Mesendoderm (in vitro differentiated cells): ENCODE measurements at regions not wholly inside any gene's neighbourhood (a gene's known extent, or its start where the extent isn't known, plus 50 kb on each side); places are given as distances from the start of the nearest gene placed in this dataset.

ENCODE experiments used
- DNase-seq: peaks from one replicate; pipeline ENCODE4 v3.0.0; 2013
- H2AK5ac ChIP-seq: 2 replicates; pipeline ENCODE4 v1.6.1; 2013; ENCODE audit warnings: low read length, inconsistent platforms
- H2BK120ac ChIP-seq: 2 replicates; pipeline ENCODE4 v1.6.1; 2013; ENCODE audit warnings: low read depth, mild to moderate bottlenecking, low read length, moderate library complexity, mixed read lengths
- H2BK15ac ChIP-seq: replicated peaks from 2 replicates; pipeline ENCODE4 v1.6.1; 2013; ENCODE audit warnings: low read depth, mild to moderate bottlenecking, moderate library complexity
- H2BK5ac ChIP-seq: 2 replicates; pipeline ENCODE4 v1.6.1; 2013; ENCODE audit warnings: low read length, inconsistent platforms
- H3K18ac ChIP-seq: 2 replicates; pipeline ENCODE4 v1.6.1; 2013; ENCODE audit warnings: mild to moderate bottlenecking, low read length, mixed read lengths
- H3K23ac ChIP-seq: one replicate; pipeline ENCODE4 v1.6.1; 2013; ENCODE audit warnings: low read length
- H3K27ac ChIP-seq: 2 replicates; pipeline ENCODE4 v1.5.1; 2013; ENCODE audit warnings: low read depth, mild to moderate bottlenecking, inconsistent platforms, low read length, moderate library complexity
- H3K27me3 ChIP-seq: 2 replicates; pipeline ENCODE4 v1.6.1; 2013; ENCODE audit warnings: low read length, control low read depth, mild to moderate bottlenecking, inconsistent platforms; ENCODE audit not compliant: insufficient read depth, poor library complexity
- H3K36me3 ChIP-seq: 2 replicates; pipeline ENCODE4 v1.6.1; 2013; ENCODE audit warnings: low read length, inconsistent platforms; ENCODE audit not compliant: control insufficient read depth, insufficient read depth
- H3K4ac ChIP-seq: one replicate; pipeline ENCODE4 v1.6.1; 2013; ENCODE audit warnings: low read depth, mild to moderate bottlenecking, low read length, moderate library complexity
- H3K4me1 ChIP-seq: 2 replicates; pipeline ENCODE4 v1.6.1; 2013; ENCODE audit warnings: low read depth, low read length, inconsistent platforms; ENCODE audit not compliant: control insufficient read depth
- H3K4me2 ChIP-seq: 2 replicates; pipeline ENCODE4 v1.6.1; 2013; ENCODE audit warnings: low read length
- H3K4me3 ChIP-seq: 2 replicates; pipeline ENCODE4 v1.5.1; 2013; ENCODE audit warnings: mild to moderate bottlenecking, low read length
- H3K56ac ChIP-seq: one replicate; pipeline ENCODE4 v1.6.1; 2013; ENCODE audit warnings: low read length
- H3K79me1 ChIP-seq: 2 replicates; pipeline ENCODE4 v1.6.1; 2013; ENCODE audit warnings: low read length, inconsistent platforms
- H3K79me2 ChIP-seq: 2 replicates; pipeline ENCODE4 v1.6.1; 2013; ENCODE audit warnings: mild to moderate bottlenecking, low read length; ENCODE audit not compliant: control insufficient read depth, insufficient read depth
- H3K9ac ChIP-seq: 2 replicates; pipeline ENCODE4 v1.6.1; 2013; ENCODE audit warnings: low read length, inconsistent platforms
- H4K5ac ChIP-seq: one replicate; pipeline ENCODE4 v1.6.1; 2013; ENCODE audit warnings: low read length
- H4K8ac ChIP-seq: one replicate; pipeline ENCODE4 v1.6.1; 2013; ENCODE audit warnings: low read depth, mild to moderate bottlenecking, control low read depth, low read length, moderate library complexity
- WGBS: extraction: QIAGEN DNeasy Blood & Tissue Kit; methylation state at CpG from one replicate; pipeline ENCODE4 v1.1.7; 2013; ENCODE audit warnings: low lambda C conversion rate, missing lambda C conversion rate; ENCODE audit not compliant: insufficient coverage; ENCODE audit errors: extremely low coverage; 5-methylcytosine and 5-hydroxymethylcytosine counted together

DNA sequence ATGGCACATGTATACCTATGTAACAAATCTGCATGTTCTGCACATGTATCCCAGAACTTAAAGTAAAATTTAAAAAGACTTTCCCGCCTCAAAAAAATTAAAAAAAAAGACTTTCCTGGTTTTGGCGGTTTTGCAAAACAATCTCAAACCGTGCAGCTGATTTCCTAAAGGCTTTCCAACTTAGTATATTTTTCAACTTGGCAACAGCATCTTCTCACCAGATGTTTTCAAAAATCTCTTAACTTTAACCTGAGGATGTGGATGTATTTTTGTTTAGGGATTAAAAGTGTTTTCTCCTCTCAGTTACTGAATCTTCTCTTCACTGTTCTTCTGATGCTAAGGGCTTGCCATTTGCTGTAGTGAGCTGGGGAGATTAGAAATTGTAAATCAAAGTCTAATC is 96.5 kb upstream of the PLPP4 start:
- no peak overlapping the region for H2BK15ac ChIP-seq
- H3K23ac ChIP-seq = no peak overlapping the region
- H3K79me2 ChIP-seq = no peaks in the 10 kb centered on the region
- no peak overlapping the region for H3K4me3 ChIP-seq
- no peak overlapping the region for H4K5ac ChIP-seq
- DNase-seq = no peak
- H2BK5ac ChIP-seq = no peak overlapping the region
- H4K8ac ChIP-seq = no peak overlapping the region
- H3K4ac ChIP-seq = no peak overlapping the region
- no peak overlapping the region for H3K27ac ChIP-seq
- H3K36me3 ChIP-seq = no peaks in the 10 kb centered on the region
- H3K27me3 ChIP-seq = no peaks in the 10 kb centered on the region
- H3K4me1 ChIP-seq = no peaks in the 10 kb centered on the region
- no peak overlapping the region for H3K56ac ChIP-seq
- WGBS = no CpG with 5 or more reads among the region's 3 CpGs
- H3K18ac ChIP-seq = no peak overlapping the region
- no peak overlapping the region for H3K9ac ChIP-seq
- H2AK5ac ChIP-seq = no peak overlapping the region
- no peaks in the 10 kb centered on the region for H3K79me1 ChIP-seq
- H2BK120ac ChIP-seq = no peak overlapping the region
- no peak overlapping the region for H3K4me2 ChIP-seq

DNA sequence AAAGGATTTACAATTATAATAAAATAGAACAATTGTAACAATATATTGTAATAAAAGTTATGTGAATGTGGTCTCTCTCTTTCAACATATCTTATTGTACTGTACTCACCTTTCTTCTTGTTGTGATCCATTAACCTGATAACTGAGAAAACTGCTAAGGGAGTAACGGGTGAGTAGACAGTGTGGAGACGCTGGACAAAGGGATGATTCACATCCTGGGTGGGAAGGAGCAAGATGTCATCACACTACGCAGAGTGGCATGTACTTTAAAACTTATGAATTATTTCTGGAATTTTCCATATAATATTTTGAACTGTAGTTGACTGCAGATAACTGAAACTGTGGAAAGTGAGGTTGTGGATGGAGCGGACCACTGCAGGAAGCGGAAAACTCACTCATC is 91.2 kb upstream of the PLPP4 start:
- H2AK5ac ChIP-seq = no peak overlapping the region
- H3K18ac ChIP-seq = no peak overlapping the region
- no peak overlapping the region for H4K8ac ChIP-seq
- H3K56ac ChIP-seq = no peak overlapping the region
- no peak overlapping the region for H3K27ac ChIP-seq
- no peak overlapping the region for H3K4me2 ChIP-seq
- H3K4me1 ChIP-seq = no peaks in the 10 kb centered on the region
- H3K36me3 ChIP-seq = no peaks in the 10 kb centered on the region
- H3K27me3 ChIP-seq = no peaks in the 10 kb centered on the region
- no peak overlapping the region for H4K5ac ChIP-seq
- no peaks in the 10 kb centered on the region for H3K79me2 ChIP-seq
- no peak for DNase-seq
- H3K4ac ChIP-seq = no peak overlapping the region
- no peak overlapping the region for H2BK5ac ChIP-seq
- WGBS = no CpG with 5 or more reads among the region's 5 CpGs
- H3K79me1 ChIP-seq = no peaks in the 10 kb centered on the region
- H2BK120ac ChIP-seq = no peak overlapping the region
- no peak overlapping the region for H3K23ac ChIP-seq
- no peak overlapping the region for H3K9ac ChIP-seq
- no peak overlapping the region for H3K4me3 ChIP-seq
- no peak overlapping the region for H2BK15ac ChIP-seq

DNA sequence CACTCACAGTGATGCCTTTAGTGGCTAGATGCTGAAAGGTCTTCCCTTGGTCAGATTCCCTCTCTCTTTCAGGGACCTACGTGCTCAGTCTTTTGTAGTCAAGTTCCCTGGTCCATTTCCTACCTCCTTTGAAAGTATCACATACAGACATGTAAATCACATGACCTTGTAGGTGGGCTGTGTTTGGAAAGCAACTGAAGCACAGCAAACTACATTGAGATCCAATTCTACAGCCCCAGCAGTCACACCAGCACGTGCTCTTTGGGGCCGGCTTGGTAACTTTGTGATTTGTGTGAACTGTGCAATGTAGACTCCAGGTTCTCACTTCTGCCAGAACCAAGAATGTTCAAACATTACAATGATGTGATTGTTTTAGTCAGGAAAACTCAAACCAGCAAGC is 89.7 kb upstream of the PLPP4 start:
- no peaks in the 10 kb centered on the region for H3K36me3 ChIP-seq
- no peak overlapping the region for H3K4me2 ChIP-seq
- H4K8ac ChIP-seq = no peak overlapping the region
- H3K27ac ChIP-seq = no peak overlapping the region
- no peaks in the 10 kb centered on the region for H3K79me1 ChIP-seq
- H3K79me2 ChIP-seq = no peaks in the 10 kb centered on the region
- no peak overlapping the region for H3K4ac ChIP-seq
- H3K23ac ChIP-seq = no peak overlapping the region
- H3K56ac ChIP-seq = no peak overlapping the region
- no peak overlapping the region for H4K5ac ChIP-seq
- no peaks in the 10 kb centered on the region for H3K4me1 ChIP-seq
- no peaks in the 10 kb centered on the region for H3K27me3 ChIP-seq
- H3K4me3 ChIP-seq = no peak overlapping the region
- no peak for DNase-seq
- no peak overlapping the region for H2AK5ac ChIP-seq
- no peak overlapping the region for H2BK5ac ChIP-seq
- no peak overlapping the region for H2BK120ac ChIP-seq
- no peak overlapping the region for H2BK15ac ChIP-seq
- no peak overlapping the region for H3K9ac ChIP-seq
- WGBS = no CpG with 5 or more reads among the region's 3 CpGs
- H3K18ac ChIP-seq = no peak overlapping the region

DNA sequence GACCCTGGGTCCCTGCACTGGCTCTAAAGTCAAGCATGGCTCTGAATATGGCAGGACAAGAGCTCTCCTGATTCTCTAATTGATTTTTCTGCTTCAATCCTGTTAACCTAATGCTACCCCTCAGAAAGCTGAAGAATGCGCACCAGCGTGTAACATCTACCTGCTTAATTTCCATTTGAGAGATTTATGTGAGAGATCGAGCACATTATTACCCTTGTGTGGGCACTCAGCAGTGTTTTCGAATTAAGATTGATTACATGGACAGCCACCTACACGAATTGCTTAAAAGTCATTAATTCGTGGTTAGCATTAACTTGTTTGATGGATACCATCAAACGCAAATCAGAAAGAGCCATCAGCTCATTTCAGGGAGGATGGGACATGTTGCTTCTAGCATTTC is 88.7 kb upstream of the PLPP4 start:
- H2BK5ac ChIP-seq = no peak overlapping the region
- H3K18ac ChIP-seq = no peak overlapping the region
- H3K79me1 ChIP-seq = no peaks in the 10 kb centered on the region
- H3K36me3 ChIP-seq = no peaks in the 10 kb centered on the region
- no peak overlapping the region for H3K4me2 ChIP-seq
- H3K9ac ChIP-seq = no peak overlapping the region
- H3K4ac ChIP-seq = no peak overlapping the region
- H3K79me2 ChIP-seq = no peaks in the 10 kb centered on the region
- no CpG with 5 or more reads among the region's 7 CpGs for WGBS
- no peak overlapping the region for H3K4me3 ChIP-seq
- no peak overlapping the region for H2BK15ac ChIP-seq
- no peaks in the 10 kb centered on the region for H3K4me1 ChIP-seq
- no peaks in the 10 kb centered on the region for H3K27me3 ChIP-seq
- H2BK120ac ChIP-seq = no peak overlapping the region
- H3K27ac ChIP-seq = no peak overlapping the region
- no peak for DNase-seq
- H4K5ac ChIP-seq = no peak overlapping the region
- no peak overlapping the region for H4K8ac ChIP-seq
- H3K56ac ChIP-seq = no peak overlapping the region
- no peak overlapping the region for H3K23ac ChIP-seq
- H2AK5ac ChIP-seq = no peak overlapping the region

DNA sequence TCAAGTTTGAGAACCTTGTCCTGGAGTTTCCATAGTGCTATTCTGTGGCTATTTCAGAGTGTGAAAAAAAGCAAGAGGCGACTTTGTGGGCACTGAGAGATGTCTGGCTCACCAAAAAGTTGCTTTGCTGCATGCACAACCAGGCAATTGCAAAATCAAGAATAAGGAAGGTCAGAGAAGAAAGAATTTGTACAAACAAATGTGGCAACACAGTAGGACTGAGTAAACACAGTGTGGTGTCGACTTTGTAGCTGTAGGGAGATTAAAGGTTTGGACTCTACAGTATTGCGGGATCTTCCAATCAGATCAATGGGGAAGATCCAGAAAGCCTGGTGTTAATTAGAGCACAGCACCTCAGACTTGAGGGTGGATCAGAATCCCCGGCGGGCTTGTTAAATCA is 88.1 kb upstream of the PLPP4 start:
- H2BK15ac ChIP-seq = no peak overlapping the region
- WGBS = no CpG with 5 or more reads among the region's 5 CpGs
- no peak overlapping the region for H3K4me3 ChIP-seq
- no peak overlapping the region for H2AK5ac ChIP-seq
- no peak overlapping the region for H3K27ac ChIP-seq
- H3K36me3 ChIP-seq = no peaks in the 10 kb centered on the region
- no peak overlapping the region for H3K18ac ChIP-seq
- H3K4ac ChIP-seq = no peak overlapping the region
- H2BK120ac ChIP-seq = no peak overlapping the region
- no peak for DNase-seq
- H3K23ac ChIP-seq = no peak overlapping the region
- H3K79me1 ChIP-seq = no peaks in the 10 kb centered on the region
- H4K8ac ChIP-seq = no peak overlapping the region
- H3K4me1 ChIP-seq = no peaks in the 10 kb centered on the region
- no peak overlapping the region for H3K56ac ChIP-seq
- no peak overlapping the region for H4K5ac ChIP-seq
- H2BK5ac ChIP-seq = no peak overlapping the region
- H3K4me2 ChIP-seq = no peak overlapping the region
- no peaks in the 10 kb centered on the region for H3K27me3 ChIP-seq
- no peak overlapping the region for H3K9ac ChIP-seq
- H3K79me2 ChIP-seq = no peaks in the 10 kb centered on the region

DNA sequence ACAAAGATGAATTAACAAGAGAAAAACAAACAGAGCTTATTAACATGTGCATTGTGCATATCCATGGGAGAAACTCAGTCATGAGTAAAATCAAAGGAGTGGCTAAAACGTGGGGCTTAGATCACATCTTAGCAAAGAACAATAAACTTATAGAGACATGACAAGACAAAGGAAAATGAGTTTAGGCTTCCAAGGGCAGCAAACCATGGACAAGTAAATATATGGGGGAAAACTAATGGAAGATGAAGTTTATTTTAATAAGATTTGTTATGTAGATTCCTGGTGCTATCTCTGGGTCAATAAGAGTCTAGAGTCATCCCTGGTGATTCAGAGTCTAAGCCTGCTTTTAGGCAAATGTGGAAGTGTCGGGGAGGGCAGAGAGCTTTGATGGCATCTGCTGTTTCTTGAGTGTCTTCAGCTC is 87.2 kb upstream of the PLPP4 start:
- no peak for DNase-seq
- Histone ChIP-seq H3K79me1 (no peaks in the 10 kb centered on the region), H2AK5ac (no peak overlapping the region), H4K5ac (no peak overlapping the region), H3K4me2 (no peak overlapping the region), H3K23ac (no peak overlapping the region), H2BK120ac (no peak overlapping the region), H3K27me3 (no peaks in the 10 kb centered on the region), H3K18ac (no peak overlapping the region), H3K4me3 (no peak overlapping the region), H3K79me2 (no peaks in the 10 kb centered on the region), H3K56ac (no peak overlapping the region), H3K4me1 (no peaks in the 10 kb centered on the region), H3K9ac (no peak overlapping the region), H3K4ac (no peak overlapping the region), H3K27ac (no peak overlapping the region), H3K36me3 (no peaks in the 10 kb centered on the region), H4K8ac (no peak overlapping the region), H2BK15ac (no peak overlapping the region), H2BK5ac (no peak overlapping the region)
- WGBS = no CpG with 5 or more reads among the region's 2 CpGs
